ENCODE measurements at regions not wholly inside any gene's neighbourhood (a gene's known extent, or its start where the extent isn't known, plus 50 kb on each side); places are given as distances from the start of the nearest gene placed in this dataset.

GRCh38 chr12:114847441-114848035 is 163.6 kb upstream of the TBX3 start:
- Histone ChIP-seq H3K4me3 (no peak overlapping the region), H3K9me3 (replicated peaks; ENCODE audit: control insufficient read depth, insufficient read depth, low read depth, low read length) (no peaks in the 10 kb centered on the region), H3K9me1 (ENCODE audit: control insufficient read depth, insufficient read depth, low read length) (no peaks in the 10 kb centered on the region), H3K4me1 (replicated peaks in 1 of 2; ENCODE audit: control insufficient read depth in 2 of 2, insufficient read depth in 2 of 2, low read length in 2 of 2) (no peaks in the 10 kb centered on the region), H4K20me1 (replicated peaks; ENCODE audit: control insufficient read depth, insufficient read depth, low read length) (no peaks in the 10 kb centered on the region), H3K79me2 (ENCODE audit: control insufficient read depth, insufficient read depth, low read length) (no peaks in the 10 kb centered on the region), H3K27me3 (ENCODE audit: control insufficient read depth in 2 of 2, insufficient read depth in 2 of 2, low read length in 2 of 2) (no peaks in the 10 kb centered on the region; a peak in 1 of 5 replicates), H3K9ac (ENCODE audit: insufficient read depth in 1 of 2, low read depth in 2 of 2, low read length in 2 of 2) (no peak overlapping the region), H2AFZ (ENCODE audit: low read depth, low read length) (no peak overlapping the region), H3K27ac (ENCODE audit: extremely low read depth, low read depth, low read length) (no peak overlapping the region), H3K36me3 (ENCODE audit: control insufficient read depth, insufficient read depth, low read length) (no peaks in the 10 kb centered on the region), H3K4me2 (ENCODE audit: insufficient read depth, low read length) (no peak overlapping the region)
- 8% methylated on average over 9 of the region's 11 CpGs for WGBS (ENCODE audit: insufficient coverage, low coverage, missing lambda C conversion rate)
- BruUV-seq (replicated peaks): no TSS peak
- ChIA-PET POLR2A (no interaction called here), CTCF (ENCODE audit: low intra/inter-chr PET ratio) (no interaction called here)
- intact Hi-C loops (cut with micrococcal nuclease): no loop called here
- no peak for DNase-seq (ENCODE audit: extremely low read depth in 1 of 4, low spot score in 3 of 4)
- no peak for TF ChIP-seq CTBP1 (IDR thresholded peaks at IDR 0.05; ENCODE audit: borderline replicate concordance)
- TF ChIP-seq FUS (optimal IDR thresholded peaks at IDR 0.05; ENCODE audit: low read depth, low read length): no peak
- no peak for TF ChIP-seq NR4A1 (CRISPR knock-in tag; IDR thresholded peaks at IDR 0.05)
- no peak for TF ChIP-seq NR4A1 (tag; IDR thresholded peaks at IDR 0.05)
- TF ChIP-seq ZNF551 (CRISPR knock-in tag; IDR thresholded peaks at IDR 0.05): no peak
- no peak for ATAC-seq
- FAIRE-seq: no peak
- in situ Hi-C loops (cut with MboI): no loop called here

GRCh38 chr12:114846771-114847170 is 162.8 kb upstream of the TBX3 start:
- FAIRE-seq (no peak), ATAC-seq (no peak), DNase-seq (ENCODE audit: extremely low read depth in 1 of 4, low spot score in 3 of 4) (no peak)
- no peaks in the 10 kb centered on the region for H3K9me3 ChIP-seq (replicated peaks; ENCODE audit: control insufficient read depth, insufficient read depth, low read depth, low read length)
- no peak overlapping the region for H3K4me3 ChIP-seq
- H3K4me1 ChIP-seq (replicated peaks in 1 of 2; ENCODE audit: control insufficient read depth in 2 of 2, insufficient read depth in 2 of 2, low read length in 2 of 2): no peaks in the 10 kb centered on the region
- ChIA-PET POLR2A (no interaction called here), CTCF (ENCODE audit: low intra/inter-chr PET ratio) (no interaction called here)
- no peak overlapping the region for H2AFZ ChIP-seq (ENCODE audit: low read depth, low read length)
- H3K9ac ChIP-seq (ENCODE audit: insufficient read depth in 1 of 2, low read depth in 2 of 2, low read length in 2 of 2): no peak overlapping the region
- no peaks in the 10 kb centered on the region for H3K79me2 ChIP-seq (ENCODE audit: control insufficient read depth, insufficient read depth, low read length)
- H3K4me2 ChIP-seq (ENCODE audit: insufficient read depth, low read length): no peak overlapping the region
- no peaks in the 10 kb centered on the region for H3K36me3 ChIP-seq (ENCODE audit: control insufficient read depth, insufficient read depth, low read length)
- H4K20me1 ChIP-seq (replicated peaks; ENCODE audit: control insufficient read depth, insufficient read depth, low read length): no peaks in the 10 kb centered on the region
- no TSS peak for BruUV-seq (replicated peaks)
- no peaks in the 10 kb centered on the region; a peak in 1 of 5 replicates for H3K27me3 ChIP-seq (ENCODE audit: control insufficient read depth in 2 of 2, insufficient read depth in 2 of 2, low read length in 2 of 2)
- no peaks in the 10 kb centered on the region for H3K9me1 ChIP-seq (ENCODE audit: control insufficient read depth, insufficient read depth, low read length)
- WGBS (ENCODE audit: insufficient coverage, low coverage, missing lambda C conversion rate): 6% methylated on average over 8 of the region's 8 CpGs
- intact Hi-C loops (cut with micrococcal nuclease) (no loop called here), in situ Hi-C loops (cut with MboI) (no loop called here)
- no peak overlapping the region for H3K27ac ChIP-seq (ENCODE audit: extremely low read depth, low read depth, low read length)
- TF ChIP-seq NUFIP1 (IDR thresholded peaks at IDR 0.05; ENCODE audit: partially characterized antibody) (no peak), CTBP1 (IDR thresholded peaks at IDR 0.05; ENCODE audit: borderline replicate concordance) (no peak), PRMT5 (CRISPR knock-in tag; IDR thresholded peaks at IDR 0.05) (no peak), KDM1A (IDR thresholded peaks at IDR 0.05) (no peak), ZNF175 (CRISPR knock-in tag; IDR thresholded peaks at IDR 0.05; ENCODE audit: low read depth) (no peak), ZNF436 (CRISPR knock-in tag; IDR thresholded peaks at IDR 0.05) (no peak), CREB3 (tag; conservative IDR thresholded peaks at IDR 0.05; ENCODE audit: low read depth) (no peak), PHF20 (IDR thresholded peaks at IDR 0.05; ENCODE audit: partially characterized antibody) (no peak), ARHGAP35 (IDR thresholded peaks at IDR 0.05; ENCODE audit: partially characterized antibody) (no peak), HMGXB4 (CRISPR knock-in tag; IDR thresholded peaks at IDR 0.05) (no peak)

Data from K562 (cell line).